H4 (cell line): ENCODE measurements at regions not wholly inside any gene's neighbourhood (a gene's known extent, or its start where the extent isn't known, plus 50 kb on each side); places are given as distances from the start of the nearest gene placed in this dataset.
A peak's percentile ranks its signal among the peaks of the same experiment; 100 is the strongest.
"Not testable (repeated sequence)": the region's sequence is repeated elsewhere in the genome, so short reads cannot be mapped to it uniquely, and the experiment has no call there.

Experiments
- DNase-seq: peaks from one replicate; pipeline ENCODE4 v3.0.0-alpha.2; 2015; ENCODE audit warnings: low spot score

DNA sequence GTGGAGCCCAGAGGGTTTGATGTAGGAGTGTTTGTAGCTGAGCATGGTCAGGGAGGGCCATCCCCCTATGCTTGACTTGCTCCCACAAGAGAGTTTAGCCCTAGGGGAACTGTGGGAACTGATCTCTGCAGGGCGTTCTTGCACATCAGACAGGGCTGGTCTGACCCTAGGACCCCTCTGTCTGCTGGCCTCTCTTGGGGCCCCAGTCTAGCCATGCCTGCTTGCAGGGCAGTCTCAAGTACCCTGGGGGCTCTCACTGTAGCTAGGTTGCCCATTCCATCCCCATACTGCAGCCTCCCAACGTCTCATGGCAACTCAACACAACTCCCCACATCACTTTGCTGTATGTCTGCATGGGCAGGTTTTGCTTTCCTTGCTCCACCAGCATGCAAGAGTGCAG, 1250.7 kb upstream of the B3GALT2 start:
- no peak for DNase-seq

DNA sequence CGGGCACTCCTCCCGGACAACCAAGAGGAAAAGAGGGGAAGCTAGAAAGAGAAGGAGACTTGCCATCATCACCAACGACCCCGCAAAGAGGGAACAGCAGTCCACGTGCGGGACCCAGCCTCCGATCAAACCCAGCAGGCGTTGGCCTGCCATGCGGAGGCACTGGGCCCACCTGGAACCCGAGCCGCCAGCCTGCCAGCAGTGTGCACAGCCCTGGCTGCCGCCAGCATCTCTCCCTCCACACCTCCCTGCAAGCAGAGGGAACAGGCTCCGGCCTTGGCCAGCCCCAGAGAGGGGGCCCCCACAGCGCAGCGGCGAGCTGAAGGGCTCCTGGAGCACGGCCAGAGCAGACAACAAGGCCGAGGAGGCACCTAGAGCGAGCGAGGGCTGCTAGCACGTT, 1244.7 kb upstream of the B3GALT2 start:
- no peak for DNase-seq

DNA sequence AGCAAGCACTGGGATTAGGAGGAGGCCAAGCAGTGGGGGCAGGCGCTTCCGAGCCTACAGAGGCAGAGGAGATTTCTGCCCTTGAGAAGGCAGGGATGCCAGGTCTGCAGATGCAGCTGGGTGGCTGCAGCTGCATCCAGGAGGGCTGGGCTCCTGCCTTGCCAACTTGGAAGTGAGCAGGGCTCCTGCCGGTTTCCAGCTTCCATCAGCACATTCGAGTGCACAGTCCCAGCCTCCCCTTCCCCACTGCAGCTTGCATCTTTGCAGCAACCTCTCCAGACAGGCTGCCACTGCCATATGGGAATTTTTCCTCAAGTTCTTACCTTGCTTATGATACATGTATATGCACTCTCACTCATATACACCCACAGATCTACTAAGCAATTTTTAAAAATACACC, 1234.3 kb upstream of the B3GALT2 start:
- no peak for DNase-seq

DNA sequence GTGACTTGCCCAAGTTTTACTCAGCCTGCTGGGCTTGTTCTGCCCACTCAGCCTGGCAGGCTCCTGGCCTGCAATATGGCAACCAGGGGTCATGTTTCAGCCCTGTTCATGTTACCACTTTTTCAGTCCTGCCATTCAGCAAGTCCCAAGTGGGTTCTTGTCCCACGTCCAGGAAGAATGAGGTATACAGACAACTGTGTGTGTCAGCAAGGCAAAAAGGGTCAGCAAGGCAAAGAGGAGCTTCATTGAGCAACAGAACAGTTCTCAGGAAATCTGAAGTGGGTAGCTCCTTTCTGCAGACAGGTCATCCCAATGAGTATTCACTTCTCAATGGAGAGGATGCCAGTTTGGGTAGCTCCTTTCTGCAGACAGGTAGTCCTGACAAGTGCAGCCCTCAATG, 1233.3 kb upstream of the B3GALT2 start:
- DNase-seq, result no peak

DNA sequence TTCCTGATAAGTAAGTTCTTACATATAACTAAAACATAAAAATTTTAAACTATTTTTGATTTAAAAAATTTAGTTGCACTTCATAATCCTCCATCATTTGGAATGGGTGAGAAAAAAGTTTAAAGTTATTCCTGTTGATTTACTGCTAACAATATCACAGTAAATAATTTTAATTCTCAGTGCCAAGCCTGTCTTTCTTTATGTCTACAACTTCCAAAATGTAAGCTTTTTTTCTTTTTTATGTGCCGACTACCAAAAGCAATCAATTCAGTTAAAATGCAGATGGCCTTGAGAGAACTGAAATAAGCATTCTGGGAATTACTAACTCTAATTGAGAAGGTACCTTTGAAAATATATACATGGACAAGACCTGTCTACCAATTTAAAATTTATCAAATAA, 1224.3 kb upstream of the B3GALT2 start:
- DNase-seq, result no peak

DNA sequence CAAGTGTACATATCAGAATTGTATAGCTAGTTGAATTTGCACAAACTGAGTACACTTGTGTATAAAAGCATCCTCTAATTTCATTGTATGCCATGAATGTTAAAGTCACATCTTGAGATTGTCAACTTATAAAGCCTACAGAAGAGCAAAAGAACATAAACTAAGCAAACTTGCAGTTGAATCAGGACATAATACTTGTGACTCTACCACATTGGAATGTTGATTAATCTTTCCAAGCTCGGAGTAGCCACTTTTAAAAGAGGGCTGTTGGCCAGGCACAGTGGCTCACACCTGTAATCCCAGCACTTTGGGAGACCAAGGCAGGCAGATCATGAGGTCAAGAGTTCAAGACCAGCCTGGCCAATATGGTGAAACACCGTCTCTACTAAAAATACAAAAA, 1220.8 kb upstream of the B3GALT2 start:
- not testable (repeated sequence) for DNase-seq

DNA sequence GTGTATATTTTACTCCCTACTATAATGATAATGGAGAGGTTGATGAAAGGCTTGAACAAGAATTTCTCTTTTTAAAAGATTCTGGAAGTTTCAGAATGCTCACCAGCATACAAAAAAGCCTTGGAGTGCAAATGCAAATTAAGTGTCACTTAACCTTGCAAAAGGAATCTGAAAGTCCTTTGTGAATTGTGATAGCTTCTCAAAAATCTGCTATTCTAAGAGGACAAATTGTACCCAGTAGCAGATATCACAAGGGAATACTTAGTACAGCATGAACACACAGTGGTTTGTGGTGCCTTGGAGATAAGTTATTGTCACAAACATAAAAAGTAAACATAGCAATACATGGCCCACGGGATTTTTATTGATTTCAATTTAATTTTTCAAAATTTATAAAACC, 1208.3 kb upstream of the B3GALT2 start:
- DNase-seq, result no peak

DNA sequence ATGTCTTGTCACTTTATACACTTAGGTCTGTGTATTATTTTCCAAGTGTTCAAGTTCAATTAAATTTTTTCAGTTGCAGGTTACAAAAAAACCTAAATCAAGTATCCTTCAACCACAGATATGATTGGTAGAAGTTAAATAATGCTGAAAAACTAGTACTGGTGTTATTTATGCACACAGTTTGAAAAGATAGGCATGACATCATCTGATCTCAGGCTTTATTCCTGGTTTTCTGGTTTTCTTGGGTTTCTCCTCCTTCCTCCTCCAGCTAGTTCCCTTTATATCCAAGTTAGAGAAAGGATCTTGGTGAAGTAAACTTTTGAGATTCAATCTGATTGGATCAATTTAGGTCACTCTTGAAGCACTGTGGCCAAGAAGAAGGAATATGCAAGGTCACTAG, 1201.1 kb upstream of the B3GALT2 start:
- DNase-seq, result no peak

DNA sequence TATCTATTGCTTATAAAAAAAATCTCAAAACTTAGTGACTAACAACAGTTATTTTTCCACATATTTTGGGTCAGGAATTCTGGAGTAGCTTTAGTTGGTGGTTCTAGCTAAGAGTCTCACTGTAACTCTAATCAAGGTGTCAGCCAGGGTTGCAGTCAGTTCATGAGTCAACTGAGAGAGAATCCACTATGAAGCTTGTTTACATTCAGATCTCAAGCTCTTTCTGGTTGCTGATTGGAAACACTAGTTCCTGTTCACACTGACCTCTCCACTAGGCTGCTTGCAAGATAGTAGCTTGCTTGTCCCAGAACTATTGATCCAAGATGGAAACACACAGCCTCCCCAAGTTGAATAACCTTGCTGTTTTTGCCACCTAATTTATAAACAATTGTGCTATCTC, 1192.1 kb upstream of the B3GALT2 start:
- peak; percentile 7 for DNase-seq

DNA sequence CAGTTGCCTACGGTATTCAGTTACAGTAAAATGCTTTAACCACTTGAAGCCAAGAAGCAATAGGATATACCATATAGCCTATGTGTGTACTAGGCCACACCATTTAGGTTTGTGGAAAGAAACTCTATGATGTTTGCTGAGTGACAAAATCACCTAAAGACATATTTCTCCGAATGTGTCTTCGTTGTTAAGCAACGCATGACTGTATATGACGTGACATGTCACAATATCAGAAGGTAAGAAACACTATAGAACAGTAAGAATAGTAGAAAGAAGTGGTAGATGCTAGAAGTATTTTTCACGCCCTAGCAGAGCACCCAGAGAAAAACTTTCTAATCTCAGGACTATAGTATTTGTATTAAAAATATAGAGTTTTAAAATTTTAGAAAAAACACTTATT, 1188.2 kb upstream of the B3GALT2 start:
- no peak for DNase-seq

DNA sequence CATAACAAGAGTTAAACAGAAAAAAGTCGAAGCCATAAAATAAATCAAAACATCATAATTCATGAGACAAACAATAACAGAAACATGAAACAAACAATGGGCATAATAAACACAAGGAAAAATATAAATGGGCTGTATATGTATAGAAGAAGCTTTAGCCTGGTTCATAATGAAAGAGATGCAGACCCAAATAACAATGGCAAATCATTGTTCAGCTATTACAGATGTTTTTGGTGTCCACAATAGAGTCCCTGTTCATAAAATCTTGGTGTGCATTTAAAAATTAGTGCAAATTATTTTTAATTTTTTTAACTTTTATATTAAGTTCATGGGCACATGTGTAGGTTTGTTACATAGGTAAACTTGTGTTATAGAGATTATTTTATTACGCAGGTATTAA, 1185.9 kb upstream of the B3GALT2 start:
- no peak for DNase-seq

DNA sequence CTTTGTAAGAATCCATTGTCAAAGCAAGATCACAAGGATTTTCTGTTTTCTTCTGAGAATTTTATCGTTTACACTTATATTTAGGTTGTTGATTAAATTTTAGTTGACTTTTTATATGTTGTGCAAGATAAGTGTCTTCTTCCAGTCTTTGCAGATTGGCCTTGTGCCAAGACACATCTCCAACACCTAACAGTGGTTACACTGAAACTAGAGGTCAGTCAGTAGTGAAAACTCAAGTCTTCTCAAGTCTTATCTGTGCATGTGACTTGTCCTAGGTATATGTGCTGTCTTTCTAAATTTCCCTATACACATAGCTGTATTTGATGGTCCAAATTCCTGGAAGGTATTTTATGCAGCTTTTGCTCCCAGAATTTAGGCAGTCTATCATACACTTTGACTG, 1183.2 kb upstream of the B3GALT2 start:
- no peak for DNase-seq

DNA sequence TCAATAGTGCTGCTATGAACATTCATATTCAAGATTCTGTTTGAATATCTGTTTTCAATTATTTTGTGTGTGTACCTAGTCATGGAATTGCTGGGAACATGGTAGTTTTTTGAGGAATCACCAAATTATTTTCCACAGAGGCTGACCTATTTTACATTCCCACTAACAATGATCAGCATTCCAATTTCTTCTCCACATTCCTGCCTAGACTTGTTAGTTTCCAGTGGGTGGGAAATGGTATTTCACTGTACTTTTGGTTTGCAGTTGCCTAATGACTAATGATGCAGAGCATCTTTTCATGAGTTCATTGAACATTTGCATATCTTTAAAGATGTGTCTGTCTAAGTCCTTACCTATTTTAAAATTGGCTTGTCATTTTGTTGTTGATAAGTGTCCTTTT, 1182.6 kb upstream of the B3GALT2 start:
- DNase-seq, result no peak

DNA sequence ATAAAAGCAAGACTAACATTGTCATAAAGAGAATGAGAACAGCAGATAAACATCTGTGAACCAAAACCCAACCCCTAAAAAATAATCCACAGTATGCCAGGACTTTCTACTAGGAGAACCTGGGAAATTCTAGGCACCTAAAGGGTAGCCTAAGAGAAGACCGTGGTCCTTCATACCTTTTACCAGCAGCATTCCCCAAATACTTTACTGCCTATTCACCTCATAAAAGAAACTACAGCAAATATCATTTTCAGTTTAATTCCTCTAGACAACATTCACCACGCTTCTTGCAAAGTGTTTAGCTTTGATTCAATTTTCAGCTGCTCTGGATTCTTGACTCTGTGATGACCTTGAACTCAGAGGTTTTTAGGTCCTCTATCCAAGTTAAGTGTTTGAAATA, 1180.7 kb upstream of the B3GALT2 start:
- no peak for DNase-seq

DNA sequence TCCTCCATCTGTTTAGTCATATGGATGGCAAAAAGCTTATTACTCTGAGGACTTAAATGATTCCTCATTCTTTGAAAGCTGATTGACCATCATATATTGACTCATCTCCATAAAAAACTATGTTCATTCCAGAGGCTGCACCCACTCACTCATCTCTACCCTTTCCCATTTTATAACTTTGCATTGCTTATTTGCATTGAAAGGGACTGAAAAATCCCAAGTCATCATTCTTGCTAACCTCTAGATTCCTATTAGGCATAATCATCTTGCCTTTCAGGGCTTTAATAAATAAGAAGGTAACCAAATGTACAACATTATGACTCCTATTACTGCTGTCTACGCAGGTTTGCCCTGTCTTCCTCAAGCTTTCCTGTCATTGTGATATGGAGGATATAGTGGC, 1180.3 kb upstream of the B3GALT2 start:
- DNase-seq, result no peak

DNA sequence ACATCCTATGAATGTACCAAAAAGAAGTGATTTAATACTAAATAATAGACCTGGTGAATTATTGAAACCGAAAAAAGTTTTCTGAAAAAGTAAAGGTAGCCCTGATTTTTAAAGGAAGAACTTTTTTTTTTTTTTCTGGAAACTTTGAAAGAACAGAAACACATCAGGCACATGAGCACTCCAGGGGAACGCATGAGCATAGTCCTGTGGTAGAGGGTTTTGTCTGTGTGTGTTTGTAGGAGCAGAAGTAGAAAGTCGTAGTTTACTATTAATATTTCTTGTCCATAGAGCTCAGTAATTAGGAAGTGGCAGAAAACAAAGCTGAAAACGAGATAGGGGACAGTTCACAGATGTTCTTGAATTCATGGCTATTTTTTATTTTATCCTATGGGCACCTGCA, 1175.9 kb upstream of the B3GALT2 start:
- DNase-seq, result no peak

DNA sequence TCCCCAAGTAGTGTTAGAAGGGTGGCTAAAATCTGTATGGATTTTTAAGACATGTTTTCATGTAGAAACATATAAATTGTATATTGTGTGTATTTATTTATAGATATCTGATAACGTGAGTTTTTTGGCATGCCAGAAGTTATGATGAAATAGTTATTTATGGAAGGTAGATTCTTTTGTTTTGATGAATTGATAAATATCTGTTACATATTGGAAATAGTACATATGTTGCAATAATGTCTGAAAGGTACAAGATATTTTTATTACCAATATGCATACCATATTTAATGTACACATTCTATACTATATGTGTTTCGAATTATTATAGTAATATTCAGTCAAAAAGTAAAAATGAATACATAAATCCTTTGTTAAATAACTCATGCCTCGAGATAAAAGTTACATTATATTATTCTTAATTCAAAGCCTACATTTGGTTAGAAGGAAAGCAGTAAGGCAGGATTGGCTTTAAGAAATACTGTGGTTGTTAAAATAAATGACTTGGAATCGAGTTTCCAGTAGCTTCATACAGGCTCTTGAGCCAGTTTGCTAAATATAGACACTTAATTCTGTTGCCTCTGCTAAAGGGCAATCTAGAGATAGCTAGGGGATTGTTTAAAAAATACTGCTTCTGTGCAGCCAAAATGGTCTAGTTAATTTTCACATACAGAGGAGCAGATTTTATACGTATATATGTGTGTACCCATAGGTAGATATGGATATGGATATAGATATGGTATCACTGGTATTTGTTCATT, 1175.1 kb upstream of the B3GALT2 start:
- no peak for DNase-seq

DNA sequence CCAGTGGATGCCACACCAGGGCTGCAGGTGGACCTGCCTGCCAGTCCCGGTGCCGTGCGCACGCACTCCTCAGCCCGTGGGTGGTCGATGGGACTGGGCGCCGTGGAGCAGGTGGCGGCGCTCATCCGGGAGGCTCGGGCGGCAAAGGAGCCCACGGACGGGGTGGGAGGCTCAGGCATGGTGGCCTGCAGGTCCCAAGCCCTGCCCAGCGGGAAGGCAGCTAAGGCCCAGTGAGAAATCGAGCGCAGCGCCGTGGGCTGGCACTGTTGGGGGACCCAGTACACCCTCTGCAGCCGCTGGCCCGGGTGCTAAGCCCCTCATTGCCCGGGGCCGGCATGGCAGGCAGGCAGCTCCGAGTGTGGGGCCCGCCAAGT, 1171.8 kb upstream of the B3GALT2 start:
- no peak for DNase-seq

DNA sequence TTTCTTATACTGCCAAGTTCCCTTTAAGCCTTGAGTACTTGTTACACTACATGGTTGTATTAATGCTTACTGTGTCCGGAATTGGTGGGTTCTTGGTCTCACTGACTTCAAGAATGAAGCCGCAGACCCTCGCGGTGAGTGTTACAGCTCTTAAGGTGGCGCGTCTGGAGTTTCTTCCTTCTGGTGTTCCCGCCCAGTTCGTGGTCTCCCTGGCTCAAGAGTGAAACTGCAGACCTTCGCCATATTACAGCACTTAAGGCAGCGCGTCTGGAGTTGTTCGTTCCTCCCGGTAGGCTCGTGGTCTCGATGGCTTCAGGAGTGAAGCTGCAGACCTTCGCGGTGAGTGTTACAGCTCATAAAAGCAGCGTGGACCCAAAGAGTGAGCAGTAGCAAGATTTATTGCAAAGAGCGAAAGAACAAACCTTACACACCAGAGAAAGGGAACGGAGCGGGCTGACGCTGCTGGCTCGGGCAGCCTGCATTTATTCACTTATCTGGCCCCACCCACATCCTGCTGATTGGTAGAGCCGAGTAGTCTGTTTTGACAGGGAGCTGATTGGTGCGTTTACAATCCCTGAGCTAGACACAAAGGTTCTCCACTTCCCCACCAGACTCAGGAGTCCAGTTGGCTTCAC, 1171.3 kb upstream of the B3GALT2 start:
- DNase-seq, result not testable (repeated sequence)

DNA sequence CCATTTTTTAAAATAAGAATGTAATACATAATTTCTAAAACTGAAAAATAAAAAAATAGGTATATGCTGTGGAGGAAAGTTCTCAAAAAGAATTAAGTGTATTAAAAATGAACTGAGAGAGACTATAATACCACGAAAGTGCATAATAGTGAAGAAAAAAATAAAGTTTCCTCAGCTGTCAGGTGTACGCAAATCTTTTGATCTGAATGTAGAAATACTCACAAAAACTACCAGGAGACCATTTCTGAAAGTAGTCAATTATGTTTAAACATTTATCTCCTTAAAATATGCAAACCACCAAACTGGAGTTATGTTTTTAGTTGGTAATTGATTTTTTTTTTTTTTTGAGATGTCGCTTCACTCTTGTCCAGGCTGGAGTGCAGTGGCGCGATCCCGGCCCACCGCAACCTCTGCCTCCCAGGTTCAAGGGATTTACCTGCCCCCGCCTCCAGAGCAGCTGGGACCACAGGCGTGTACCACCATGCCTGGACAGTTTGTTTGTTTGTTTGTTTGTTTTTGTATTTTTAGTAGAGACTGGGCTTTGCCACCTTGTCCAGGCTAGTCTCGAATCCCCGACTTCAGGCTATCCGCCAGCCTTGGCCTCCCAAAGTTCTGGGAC, 1169.2 kb upstream of the B3GALT2 start:
- no peak for DNase-seq

DNA sequence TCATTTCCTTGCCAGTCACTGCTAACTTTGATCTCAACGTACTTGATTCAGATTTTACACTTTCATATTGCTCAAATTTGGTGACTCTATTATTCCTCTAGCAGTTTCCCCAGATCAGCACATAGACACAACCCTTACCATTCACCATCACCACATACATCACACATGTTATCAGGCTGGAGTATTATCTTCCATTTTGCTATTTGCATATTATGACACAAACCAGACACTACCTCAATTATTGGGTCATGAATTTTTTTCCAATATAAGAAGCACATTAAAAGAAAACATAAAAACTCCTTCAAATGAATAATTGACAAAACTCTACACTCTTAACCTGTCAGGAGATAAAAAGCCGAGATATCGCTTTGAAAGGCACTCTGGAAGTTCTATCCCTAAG, 1166.7 kb upstream of the B3GALT2 start:
- DNase-seq, result no peak

DNA sequence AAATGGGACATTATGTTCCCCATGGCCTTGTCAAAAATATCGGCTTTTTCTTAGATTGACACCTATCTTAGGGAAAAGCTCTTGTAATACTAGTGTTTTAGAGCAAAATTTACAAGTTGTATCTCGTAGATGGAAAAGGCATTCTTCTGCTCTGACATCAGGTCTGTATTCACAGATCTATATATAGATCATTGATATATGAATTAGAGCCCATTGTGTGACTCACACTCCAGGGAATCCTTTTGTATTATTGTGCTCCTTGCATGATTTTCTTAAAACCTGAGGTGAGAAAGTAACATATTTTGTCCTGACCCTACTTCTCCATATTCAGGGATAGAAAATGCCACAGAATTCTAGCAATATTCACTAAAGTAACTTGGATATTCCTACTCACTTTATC, 1160.8 kb upstream of the B3GALT2 start:
- no peak for DNase-seq

DNA sequence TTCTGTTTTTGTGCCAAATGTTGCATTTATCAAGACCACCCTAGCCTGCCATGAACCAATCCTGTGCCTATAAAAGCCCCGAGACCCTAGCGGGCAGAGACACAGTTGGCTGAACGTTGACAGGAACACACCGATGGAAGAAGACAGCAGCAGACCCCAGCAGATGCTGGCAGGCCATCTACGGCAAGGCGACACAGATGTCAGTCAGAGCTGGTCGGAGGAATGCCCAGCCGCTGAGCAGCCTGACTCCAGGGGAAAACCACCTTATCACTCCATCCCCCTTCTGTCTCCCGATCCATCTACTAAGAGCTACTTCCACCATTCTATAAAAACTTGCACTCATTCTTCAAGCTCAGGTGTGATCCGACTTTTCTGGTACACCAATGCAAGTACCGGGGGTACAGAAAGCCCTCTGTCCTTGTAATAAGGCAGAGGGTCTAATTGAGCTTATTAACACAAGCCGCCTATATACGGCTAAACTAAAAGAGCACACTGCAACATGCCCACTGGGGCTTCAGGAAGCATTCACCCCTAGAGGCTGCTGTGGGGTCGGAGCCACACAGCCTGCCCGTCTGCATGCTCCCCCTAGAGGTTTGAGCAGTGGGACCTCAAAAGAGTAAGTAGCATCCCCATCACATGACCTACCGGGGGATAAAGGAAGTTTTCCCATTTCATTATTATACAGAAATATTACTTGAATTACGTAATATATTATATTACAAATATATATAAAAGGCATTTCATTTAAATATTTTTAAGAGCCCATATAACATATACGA, 1156.3 kb upstream of the B3GALT2 start:
- peak; percentile 9 for DNase-seq
